H9 (cell line): ENCODE measurements at regions not wholly inside any gene's neighbourhood (a gene's known extent, or its start where the extent isn't known, plus 50 kb on each side); places are given as distances from the start of the nearest gene placed in this dataset.

Experiments
- DNase-seq: peaks from one replicate; pipeline ENCODE4 v3.0.0-alpha.2; 2017
- H2AFZ ChIP-seq: one replicate; pipeline ENCODE4 v1.6.1; 2013; ENCODE audit warnings: mild to moderate bottlenecking, low read length, control low read depth, moderate library complexity
- H2AK5ac ChIP-seq: 2 replicates; pipeline ENCODE4 v1.6.1; 2013; ENCODE audit warnings: low read length, control low read depth, mixed read lengths; ENCODE audit not compliant: insufficient read length
- H2BK120ac ChIP-seq: one replicate; pipeline ENCODE4 v1.6.1; 2013; ENCODE audit warnings: low read depth, mild to moderate bottlenecking, low read length, control low read depth, inconsistent platforms; ENCODE audit not compliant: poor library complexity, severe bottlenecking
- H2BK12ac ChIP-seq: 2 replicates; pipeline ENCODE4 v1.6.1; 2013; ENCODE audit warnings: low read length, control low read depth, mixed read lengths, low read depth; ENCODE audit not compliant: insufficient read length
- H2BK15ac ChIP-seq: 2 replicates; pipeline ENCODE4 v1.6.1; 2013; ENCODE audit warnings: low read depth, low read length, control low read depth
- H2BK20ac ChIP-seq: one replicate; pipeline ENCODE4 v1.6.1; 2013; ENCODE audit warnings: low read depth, mild to moderate bottlenecking, low read length, control low read depth, inconsistent platforms; ENCODE audit not compliant: poor library complexity, severe bottlenecking
- H2BK5ac ChIP-seq: 2 replicates; pipeline ENCODE4 v1.6.1; 2013; ENCODE audit warnings: low read length, control low read depth, mixed read lengths; ENCODE audit not compliant: insufficient read length
- H3K14ac ChIP-seq: 2 replicates; pipeline ENCODE4 v1.6.1; 2013; ENCODE audit warnings: low read length, control low read depth; ENCODE audit not compliant: insufficient read depth
- H3K18ac ChIP-seq: 2 replicates; pipeline ENCODE4 v1.6.1; 2013; ENCODE audit warnings: low read depth, mild to moderate bottlenecking, mixed read lengths, low read length, control low read depth; ENCODE audit not compliant: insufficient read length
- H3K23ac ChIP-seq: 2 replicates; pipeline ENCODE4 v1.6.1; 2013; ENCODE audit warnings: low read length, control low read depth, mixed read lengths, low read depth; ENCODE audit not compliant: insufficient read length
- H3K23me2 ChIP-seq: 2 replicates; pipeline ENCODE4 v1.6.1; 2013; ENCODE audit warnings: low read depth, mild to moderate bottlenecking, mixed read lengths, low read length, control low read depth; ENCODE audit not compliant: insufficient read length, poor library complexity, severe bottlenecking
- H3K27ac ChIP-seq: 2 replicates; pipeline ENCODE4 v1.5.1; 2013; ENCODE audit warnings: low read length, control low read depth, mixed read lengths, low read depth; ENCODE audit not compliant: insufficient read length
- H3K27me3 ChIP-seq: 2 replicates; pipeline ENCODE4 v1.6.1; 2013; ENCODE audit warnings: low read length, control low read depth, inconsistent platforms; ENCODE audit not compliant: insufficient read depth
- H3K4ac ChIP-seq: 2 replicates; pipeline ENCODE4 v1.6.1; 2013; ENCODE audit warnings: low read depth, mild to moderate bottlenecking, control low read depth, inconsistent platforms, low read length, moderate library complexity
- H3K4me1 ChIP-seq: 2 replicates; pipeline ENCODE4 v1.6.1; 2013; ENCODE audit warnings: low read length, control low read depth, inconsistent platforms; ENCODE audit not compliant: insufficient read depth
- H3K4me2 ChIP-seq: 2 replicates; pipeline ENCODE4 v1.6.1; 2013; ENCODE audit warnings: low read length, control low read depth, mixed read lengths; ENCODE audit not compliant: insufficient read length, insufficient read depth
- H3K56ac ChIP-seq: 2 replicates; pipeline ENCODE4 v1.6.1; 2013; ENCODE audit warnings: low read depth, mild to moderate bottlenecking, mixed read lengths, low read length, control low read depth; ENCODE audit not compliant: insufficient read length
- H3K79me1 ChIP-seq: 2 replicates; pipeline ENCODE4 v1.6.1; 2013; ENCODE audit warnings: low read depth, mild to moderate bottlenecking, moderate library complexity, low read length, control low read depth, inconsistent platforms; ENCODE audit not compliant: insufficient read depth, poor library complexity, severe bottlenecking
- H3K79me2 ChIP-seq: 2 replicates; pipeline ENCODE4 v1.6.1; 2013; ENCODE audit warnings: low read length, control low read depth, inconsistent platforms; ENCODE audit not compliant: insufficient read depth
- H3K9ac ChIP-seq: 2 replicates; pipeline ENCODE4 v1.6.1; 2013; ENCODE audit warnings: low read length, control low read depth, mixed read lengths; ENCODE audit not compliant: insufficient read length; ENCODE audit errors: extremely low read depth
- H3K9me3 ChIP-seq: one replicate; pipeline ENCODE4 v1.6.1; 2013; ENCODE audit warnings: low read depth, low read length, inconsistent platforms; ENCODE audit not compliant: control insufficient read depth
- H3T11ph ChIP-seq: one replicate; pipeline ENCODE4 v1.6.1; 2013; ENCODE audit warnings: mild to moderate bottlenecking, low read length, control low read depth, inconsistent platforms
- H4K20me1 ChIP-seq: one replicate; pipeline ENCODE4 v1.6.1; 2013; ENCODE audit not compliant: control insufficient read depth, insufficient read length, insufficient read depth
- H4K5ac ChIP-seq: 2 replicates; pipeline ENCODE4 v1.6.1; 2013; ENCODE audit warnings: low read depth, mild to moderate bottlenecking, mixed read lengths, low read length, control low read depth; ENCODE audit not compliant: insufficient read length
- H4K8ac ChIP-seq: replicated peaks from 2 replicates; pipeline ENCODE4 v1.6.1; 2013; ENCODE audit warnings: low read length, control low read depth, mixed read lengths, low read depth; ENCODE audit not compliant: insufficient read length
- H4K91ac ChIP-seq: 2 replicates; pipeline ENCODE4 v1.6.1; 2013; ENCODE audit warnings: low read depth, mild to moderate bottlenecking, moderate library complexity, mixed read lengths, low read length, control low read depth; ENCODE audit not compliant: insufficient read length
- H3K27ac Mint-ChIP-seq, 3 experiments: 2 replicates in 2 of 3; 3 replicates in 1 of 3; pipeline ENCODE4 v1.8.0; 2020 to 2021; ENCODE audit warnings: mixed read lengths in 3 of 3, mild to moderate bottlenecking in 1 of 3, moderate library complexity in 1 of 3
- H3K27me3 Mint-ChIP-seq: 2 replicates; pipeline ENCODE4 v1.8.0; 2021; ENCODE audit warnings: low read depth, mild to moderate bottlenecking, moderate library complexity, mixed read lengths
- H3K36me3 Mint-ChIP-seq, 3 experiments: 2 replicates in 2 of 3; 3 replicates in 1 of 3; pipeline ENCODE4 v1.8.0; 2020 to 2021; ENCODE audit warnings: low read depth in 3 of 3, mixed read lengths in 3 of 3; ENCODE audit not compliant: insufficient read depth in 1 of 3
- H3K4me1 Mint-ChIP-seq, 2 experiments: 2 replicates each; pipeline ENCODE4 v1.8.0; 2020; ENCODE audit warnings: mixed read lengths in 2 of 2
- H3K4me3 Mint-ChIP-seq, 2 experiments: 2 replicates in 1 of 2; 3 replicates in 1 of 2; pipeline ENCODE4 v1.8.0; 2020 to 2021; ENCODE audit warnings: mild to moderate bottlenecking in 2 of 2, mixed read lengths in 2 of 2, moderate library complexity in 1 of 2
- H3K9me3 Mint-ChIP-seq, 2 experiments: 2 replicates in 1 of 2; 3 replicates in 1 of 2; pipeline ENCODE4 v1.8.0; 2020; ENCODE audit warnings: mild to moderate bottlenecking in 2 of 2, mixed read lengths in 2 of 2, moderate library complexity in 1 of 2
- CTCF ChIP-seq: fragments of 200-600 bp; sonication (generic); conservative IDR thresholded peaks from 3 replicates; pipeline ENCODE4 v1.8.0; 2021; ENCODE audit warnings: antibody characterized with exemption, mild to moderate bottlenecking
- WGBS: extraction: QIAGEN DNeasy Blood & Tissue Kit; methylation state at CpG from one replicate; pipeline ENCODE4 v1.1.7; 2013; ENCODE audit warnings: missing lambda C conversion rate, low lambda C conversion rate, mixed read lengths; ENCODE audit not compliant: insufficient read length; ENCODE audit errors: extremely low coverage; 5-methylcytosine and 5-hydroxymethylcytosine counted together

DNA sequence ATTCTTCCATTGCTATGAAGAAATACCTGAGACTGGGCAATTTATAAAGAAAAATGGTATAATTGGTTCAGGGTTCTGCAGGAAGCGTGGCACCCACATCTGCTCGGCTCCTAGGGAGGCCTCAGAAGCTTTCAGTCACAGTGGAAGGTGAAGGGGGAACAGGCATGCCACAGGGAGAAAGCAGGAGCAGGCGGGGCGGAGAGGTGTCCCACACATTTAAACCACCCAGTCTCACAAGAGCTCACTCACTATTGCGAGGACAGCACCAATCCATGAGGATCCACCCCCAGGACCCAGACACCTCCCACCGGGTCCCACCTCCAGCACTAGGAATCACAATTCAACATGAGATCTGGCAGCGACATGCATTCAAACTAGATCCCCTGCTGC, 56.0 kb upstream of the C14orf180 start:
- H3K9ac ChIP-seq, result no peak overlapping the region
- H3K4me3 Mint-ChIP-seq, result no peak overlapping the region
- no peak overlapping the region for H2BK20ac ChIP-seq
- H2AK5ac ChIP-seq, result no peak overlapping the region
- peaks cover 3 to 15% (median 4%) of the 10 kb centered on the region in 3 experiments; a peak in 4 of 7 replicates for H3K36me3 Mint-ChIP-seq
- no peak overlapping the region for H3K4ac ChIP-seq
- no peak overlapping the region for H2AFZ ChIP-seq
- WGBS, result no CpG with 5 or more reads among the region's 7 CpGs
- no peak overlapping the region; a peak in 1 of 7 replicates for H3K27ac Mint-ChIP-seq
- no peak overlapping the region for H4K8ac ChIP-seq
- no peak overlapping the region for H3K56ac ChIP-seq
- no peaks in the 10 kb centered on the region for H3K79me2 ChIP-seq
- no peak overlapping the region for H3K18ac ChIP-seq
- DNase-seq, result peak; percentile 12
- H2BK120ac ChIP-seq, result no peak overlapping the region
- H3K14ac ChIP-seq, result no peak overlapping the region
- H2BK5ac ChIP-seq, result no peak overlapping the region
- TF ChIP-seq CTCF, result no peak
- no peaks in the 10 kb centered on the region for H3K79me1 ChIP-seq
- H3K23me2 ChIP-seq, result no peaks in the 10 kb centered on the region
- H4K91ac ChIP-seq, result no peak overlapping the region
- H3K27me3 ChIP-seq, result no peaks in the 10 kb centered on the region
- H3K4me2 ChIP-seq, result no peak overlapping the region
- H3K4me1 ChIP-seq, result no peaks in the 10 kb centered on the region
- no peaks in the 10 kb centered on the region for H4K20me1 ChIP-seq
- H3T11ph ChIP-seq, result no peak overlapping the region
- no peaks in the 10 kb centered on the region for H3K4me1 Mint-ChIP-seq
- H3K9me3 Mint-ChIP-seq, result peaks cover 31 to 33% of the 10 kb centered on the region in 2 experiments
- no peak overlapping the region for H2BK15ac ChIP-seq
- H3K27ac ChIP-seq, result no peak overlapping the region
- no peak overlapping the region for H3K23ac ChIP-seq
- H4K5ac ChIP-seq, result no peak overlapping the region
- peaks cover 17% of the 10 kb centered on the region for H3K9me3 ChIP-seq
- peaks cover 8% of the 10 kb centered on the region for H3K27me3 Mint-ChIP-seq
- no peak overlapping the region for H2BK12ac ChIP-seq
